ENCODE measurements at regions not wholly inside any gene's neighbourhood (a gene's known extent, or its start where the extent isn't known, plus 50 kb on each side); places are given as distances from the start of the nearest gene placed in this dataset.
"Not testable (repeated sequence)": the region's sequence is repeated elsewhere in the genome, so short reads cannot be mapped to it uniquely, and the experiment has no call there.

GRCh38 chr18:35871337-35871736 is 101.1 kb upstream of the RMP24 start:
- DNase-seq = no peak

- no peak for DNase-seq
Measured at GRCh38 chr18:35875566-35875965, 96.9 kb upstream of the RMP24 start.

GRCh38 chr18:35876243-35876642 is 96.2 kb upstream of the RMP24 start:
- no peak for DNase-seq

- DNase-seq = no peak
Measured at GRCh38 chr18:35880788-35881455, 91.6 kb upstream of the RMP24 start.

- DNase-seq = no peak
Measured at GRCh38 chr18:35888329-35888728, 84.2 kb upstream of the RMP24 start.

- DNase-seq = no peak
Measured at GRCh38 chr18:35889677-35890076, 82.8 kb upstream of the RMP24 start.

GRCh38 chr18:35890323-35890722 is 82.2 kb upstream of the RMP24 start:
- DNase-seq = no peak

- no peak for DNase-seq
Measured at GRCh38 chr18:35892118-35892517, 80.4 kb upstream of the RMP24 start.

- not testable (repeated sequence) for DNase-seq
Measured at GRCh38 chr18:35897481-35897880, 75.0 kb upstream of the RMP24 start.

GRCh38 chr18:35904389-35905037 is 68.0 kb upstream of the RMP24 start:
- DNase-seq = no peak

GRCh38 chr18:35905436-35905835 is 67.0 kb upstream of the RMP24 start:
- DNase-seq = no peak

- not testable (repeated sequence) for DNase-seq
Measured at GRCh38 chr18:35906291-35906690, 66.2 kb upstream of the RMP24 start.

- DNase-seq = no peak
Measured at GRCh38 chr18:35910327-35910726, 62.2 kb upstream of the RMP24 start.

- no peak for DNase-seq
Measured at GRCh38 chr18:35912332-35912731, 60.1 kb upstream of the RMP24 start.

- no peak for DNase-seq
Measured at GRCh38 chr18:35915056-35915455, 57.4 kb upstream of the RMP24 start.

- no peak for DNase-seq
Measured at GRCh38 chr18:35917043-35917442, 55.4 kb upstream of the RMP24 start.

GRCh38 chr18:35918564-35918963 is 53.9 kb upstream of the RMP24 start:
- DNase-seq = no peak

GRCh38 chr18:35919179-35919578 is 53.3 kb upstream of the RMP24 start:
- no peak for DNase-seq

- no peak for DNase-seq
Measured at GRCh38 chr18:35920623-35921022, 51.9 kb upstream of the RMP24 start.
